B cell (primary cell): ENCODE measurements at regions not wholly inside any gene's neighbourhood (a gene's known extent, or its start where the extent isn't known, plus 50 kb on each side); places are given as distances from the start of the nearest gene placed in this dataset.

ENCODE experiments used
- CTCF ChIP-seq: fragments of 200-600 bp; IDR thresholded peaks from one replicate; pipeline ENCODE4 v1.8.0; 2022; ENCODE audit warnings: antibody characterized with exemption, mild to moderate bottlenecking
- EZH2 ChIP-seq: IDR thresholded peaks from 2 replicates; pipeline ENCODE4 v1.6.1; 2012; ENCODE audit warnings: borderline replicate concordance, low read depth, mild to moderate bottlenecking, moderate library complexity, low read length; ENCODE audit not compliant: insufficient read depth, poor library complexity, severe bottlenecking

- no peak for TF ChIP-seq EZH2
- no peak for TF ChIP-seq CTCF
Observed at GRCh38 chr4:153082322-153083301, 121.6 kb upstream of the TRIM2 start.
